ENCODE measurements at regions not wholly inside any gene's neighbourhood (a gene's known extent, or its start where the extent isn't known, plus 50 kb on each side); places are given as distances from the start of the nearest gene placed in this dataset.
"Not testable (repeated sequence)": the region's sequence is repeated elsewhere in the genome, so short reads cannot be mapped to it uniquely, and the experiment has no call there.

DNA sequence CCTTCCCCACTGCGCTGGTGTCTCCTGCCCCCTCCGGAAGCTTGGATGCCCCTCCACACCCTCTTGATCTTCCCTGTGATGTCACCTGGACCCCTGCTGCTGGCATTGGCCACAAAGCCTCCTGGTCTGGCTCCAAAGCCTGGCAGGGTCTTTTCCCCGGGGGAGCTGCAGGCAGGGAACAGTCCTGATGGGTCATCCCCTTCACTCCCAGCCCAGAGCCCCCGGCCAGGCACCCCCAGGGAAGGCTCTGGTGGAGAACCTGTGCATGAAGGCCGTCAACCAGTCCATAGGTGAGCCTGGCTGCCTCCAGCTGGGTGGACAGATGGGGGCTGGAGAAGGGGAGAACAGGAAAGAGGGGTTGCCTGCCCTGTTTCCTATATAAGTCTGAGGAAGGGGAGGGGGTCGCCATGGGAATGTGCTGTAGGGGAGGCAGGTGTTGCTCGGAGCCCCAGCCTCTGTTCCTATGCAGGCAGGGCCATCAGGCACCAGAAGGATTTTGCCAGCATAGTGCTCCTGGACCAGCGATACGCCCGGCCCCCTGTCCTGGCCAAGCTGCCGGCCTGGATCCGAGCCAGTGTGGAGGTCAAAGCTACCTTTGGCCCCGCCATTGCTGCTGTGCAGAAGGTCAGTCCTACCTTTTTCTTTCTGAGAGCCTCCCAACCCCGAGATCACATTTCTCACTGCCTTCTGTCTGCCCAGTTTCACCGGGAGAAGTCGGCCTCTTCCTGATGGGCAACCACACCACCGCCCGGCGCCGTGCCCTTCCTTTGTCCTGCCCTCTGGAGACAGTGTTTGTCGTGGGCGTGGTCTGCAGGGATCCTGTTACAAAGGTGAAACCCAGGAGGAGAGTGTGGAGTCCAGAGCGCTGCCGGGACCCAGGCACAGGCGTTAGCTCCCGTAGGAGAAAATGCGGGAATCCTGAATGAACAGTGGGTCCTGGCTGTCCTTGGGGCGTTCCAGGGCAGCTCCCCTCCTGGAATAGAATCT is 104.5 kb upstream of the PZP start:
- intact Hi-C loops (cut with micrococcal nuclease): not testable (repeated sequence)

DNA sequence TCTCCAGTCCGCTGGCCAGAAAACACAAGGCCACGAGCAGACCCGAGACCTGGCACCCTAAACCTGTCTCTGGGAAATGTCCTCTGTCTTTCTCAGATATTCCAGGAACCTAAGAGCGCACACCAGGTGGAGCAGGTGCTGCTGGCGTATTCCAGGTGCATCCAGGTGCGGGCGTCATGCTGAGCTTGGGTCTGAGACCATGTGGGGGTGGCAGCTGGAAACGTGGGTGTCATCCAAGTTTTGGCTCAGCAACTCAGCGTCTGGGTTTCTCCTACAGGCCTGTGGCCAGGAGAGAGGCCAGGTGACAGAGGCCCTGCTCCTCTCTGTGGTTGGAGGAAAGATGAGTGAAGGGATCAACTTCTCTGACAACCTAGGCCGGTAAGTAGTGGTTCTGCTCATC is 103.3 kb upstream of the PZP start:
- intact Hi-C loops (cut with micrococcal nuclease): not testable (repeated sequence)

DNA sequence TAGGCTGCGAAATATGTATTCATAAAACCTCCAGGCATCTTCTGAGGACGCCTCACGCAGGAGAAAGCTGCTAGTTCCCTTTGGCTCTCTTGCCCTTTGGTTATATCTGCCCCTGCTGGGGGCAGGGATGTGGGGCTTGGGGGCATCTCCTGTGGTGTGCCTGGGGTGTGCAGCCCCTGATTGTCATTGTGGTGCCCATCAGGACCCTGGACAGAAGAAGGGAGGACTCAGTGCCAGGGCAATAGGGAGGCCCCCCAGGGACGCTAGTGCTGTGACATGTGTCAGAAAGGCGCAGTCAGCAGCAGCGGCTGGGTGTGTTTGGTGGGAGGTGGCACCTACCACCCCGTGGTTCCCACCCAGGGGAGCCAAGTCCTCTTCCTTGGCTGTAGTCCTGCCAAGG is 102.5 kb upstream of the PZP start:
- intact Hi-C loops (cut with micrococcal nuclease): not testable (repeated sequence)

DNA sequence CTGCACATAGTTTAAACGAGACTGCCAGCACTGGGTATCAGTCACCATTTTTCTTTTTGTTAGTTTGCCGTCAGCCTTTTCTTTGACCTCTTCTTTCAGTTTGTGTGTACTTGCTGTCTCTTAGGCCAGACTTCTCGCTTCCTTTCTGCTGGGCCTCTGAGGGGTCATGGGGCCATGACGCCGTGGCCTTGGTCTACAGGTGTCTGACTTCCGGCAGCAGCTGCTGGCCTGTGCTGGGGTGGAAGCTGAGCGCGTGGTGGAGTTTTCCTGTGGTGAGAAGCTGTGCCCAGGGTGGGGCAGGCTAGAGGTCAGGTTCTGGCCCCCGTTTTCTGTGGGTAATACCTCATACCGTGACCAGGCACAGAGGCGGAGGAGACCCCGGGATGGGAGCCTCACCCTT is 101.6 kb upstream of the PZP start:
- intact Hi-C loops (cut with micrococcal nuclease): not testable (repeated sequence)

DNA sequence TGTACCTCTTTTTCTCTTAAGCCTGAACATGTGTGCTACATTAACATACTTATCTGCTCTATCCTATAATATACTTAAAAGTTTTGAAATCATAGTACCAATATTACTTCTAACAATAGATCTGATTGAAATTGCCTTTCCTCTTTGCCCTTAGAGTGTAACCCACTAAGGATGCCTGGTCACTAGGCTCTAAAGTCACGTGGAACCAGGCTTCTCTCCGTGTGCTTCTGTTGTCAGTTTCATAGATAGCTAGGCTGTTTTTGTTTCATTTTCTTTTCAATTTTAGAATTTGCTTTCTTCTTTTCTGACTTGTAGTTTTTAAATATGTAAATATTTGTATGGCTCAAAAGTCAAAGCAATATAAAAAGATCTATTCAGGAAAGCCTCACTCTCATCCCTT is 100.5 kb upstream of the PZP start:
- intact Hi-C loops (cut with micrococcal nuclease): not testable (repeated sequence)

DNA sequence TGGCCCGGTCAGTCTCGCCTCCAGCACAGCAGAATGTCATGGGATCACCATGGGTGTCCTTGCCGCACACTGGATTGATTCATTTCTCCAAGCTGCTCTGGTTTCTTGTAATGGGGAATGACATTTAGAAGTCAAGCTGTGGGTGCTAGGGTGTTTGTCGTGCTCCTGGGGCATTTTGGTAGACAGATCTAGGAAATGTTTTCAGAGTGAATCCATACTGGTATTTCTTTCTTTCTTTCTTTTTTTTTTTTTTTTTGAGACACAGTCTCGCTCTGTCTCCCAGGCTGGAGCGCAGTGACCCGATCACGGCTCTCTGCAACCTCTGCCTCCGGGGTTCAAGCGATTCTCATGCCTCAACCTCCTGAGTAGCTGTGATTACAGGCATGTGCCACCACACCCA is 100.0 kb upstream of the PZP start:
- intact Hi-C loops (cut with micrococcal nuclease): not testable (repeated sequence)

DNA sequence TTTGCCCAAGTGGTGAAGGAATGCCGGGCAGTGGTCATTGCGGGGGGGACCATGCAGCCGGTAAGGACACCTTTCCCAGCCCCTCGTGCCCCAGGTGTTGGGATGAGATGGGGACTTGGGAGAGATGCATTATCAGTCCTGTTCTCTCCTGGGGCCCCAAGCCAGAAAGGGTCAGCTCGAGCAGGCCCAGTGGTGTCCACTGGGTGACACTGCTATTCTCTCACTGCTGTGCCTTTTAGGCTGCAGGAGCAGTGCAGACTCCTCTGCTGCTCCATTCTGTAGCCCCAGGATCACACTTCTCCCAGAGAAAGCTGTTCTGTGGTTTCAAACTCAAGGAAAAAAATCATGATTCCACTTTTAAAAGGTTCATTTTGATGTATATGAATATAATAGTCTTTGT is 99.1 kb upstream of the PZP start:
- intact Hi-C loops (cut with micrococcal nuclease): not testable (repeated sequence)

DNA sequence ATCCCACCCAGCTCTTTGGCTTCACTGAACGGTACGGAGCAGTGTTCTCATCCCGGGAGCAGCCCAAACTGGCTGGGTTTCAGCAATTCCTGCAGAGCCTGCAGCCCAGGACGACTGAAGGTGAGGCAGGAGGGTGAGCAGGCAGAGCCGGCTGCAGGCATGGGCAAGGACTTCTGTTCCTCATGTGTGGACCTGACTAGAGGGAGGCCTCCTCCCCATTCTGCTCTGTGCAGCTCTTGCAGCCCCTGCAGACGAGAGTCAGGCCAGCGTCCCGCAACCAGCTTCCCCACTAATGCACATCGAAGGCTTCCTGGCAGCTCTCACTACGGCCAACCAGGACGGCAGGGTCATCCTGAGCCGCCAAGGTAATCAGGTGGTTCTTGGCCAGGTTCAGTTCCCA is 97.8 kb upstream of the PZP start:
- intact Hi-C loops (cut with micrococcal nuclease): not testable (repeated sequence)

DNA sequence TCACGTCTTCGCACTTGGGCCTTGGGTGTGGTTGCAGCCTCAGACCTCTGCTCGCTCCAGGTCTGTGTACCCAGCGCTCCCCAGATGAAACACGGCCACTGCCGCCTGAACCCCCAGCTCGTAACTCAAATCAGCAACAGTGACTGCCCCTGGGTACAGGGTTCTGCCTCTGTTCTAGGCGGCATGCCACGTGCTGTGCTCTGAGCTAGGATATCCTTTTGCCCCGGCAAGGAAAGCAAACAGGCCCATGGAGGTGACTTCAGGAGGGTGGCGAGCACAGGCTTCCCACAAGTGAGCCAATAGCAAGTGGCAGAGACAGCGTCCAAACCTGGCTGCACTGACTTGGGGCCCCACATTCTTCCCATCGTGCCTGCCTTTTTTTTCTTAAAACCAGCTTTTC is 96.3 kb upstream of the PZP start:
- intact Hi-C loops (cut with micrococcal nuclease): not testable (repeated sequence)

DNA sequence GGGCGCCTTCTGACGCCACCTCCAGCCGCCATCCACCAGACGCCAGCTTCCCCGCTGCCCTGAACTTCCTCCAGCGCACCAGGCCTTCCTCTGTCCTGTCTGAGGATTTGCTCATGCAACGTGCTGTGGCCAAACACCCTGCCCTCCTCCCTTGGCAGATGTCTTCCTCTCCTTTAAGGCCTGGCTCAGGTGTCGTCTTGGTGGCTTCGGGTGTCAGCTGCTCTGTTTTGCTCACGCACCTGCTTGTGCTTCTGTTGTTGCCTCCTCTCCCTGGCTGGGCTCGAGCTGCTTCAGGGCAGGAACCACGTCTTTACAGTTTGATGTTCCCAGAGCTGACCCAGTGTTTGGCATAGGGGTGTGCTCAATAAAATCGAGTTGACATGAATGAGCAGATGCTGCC is 87.7 kb upstream of the PZP start:
- intact Hi-C loops (cut with micrococcal nuclease): not testable (repeated sequence)

DNA sequence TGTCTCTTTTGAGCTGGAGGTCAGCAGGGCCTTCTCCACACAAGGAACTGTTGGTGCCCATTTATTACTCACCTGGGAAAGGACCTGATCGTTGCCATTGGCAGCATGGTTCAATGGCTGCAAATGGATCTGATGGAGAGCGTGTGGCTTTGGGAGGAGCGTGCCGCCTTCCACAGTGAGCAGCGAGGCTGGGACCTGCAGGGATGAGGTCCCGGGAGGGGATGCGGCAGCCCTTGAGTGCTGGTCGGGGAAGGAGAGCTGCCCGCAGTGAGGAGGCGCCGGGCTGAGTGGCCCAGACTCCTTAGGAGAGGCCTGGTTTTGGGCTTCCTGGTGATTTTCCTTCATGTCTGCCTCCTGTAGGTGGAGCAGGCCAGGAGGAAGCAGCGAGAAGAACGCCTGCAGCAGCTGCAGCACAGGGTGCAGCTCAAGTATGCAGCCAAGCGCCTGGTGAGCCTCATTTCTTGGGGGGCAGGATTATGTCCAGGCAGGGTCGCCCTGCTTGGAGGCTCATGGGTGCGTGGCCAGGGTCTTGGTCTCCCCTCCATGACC is 86.0 kb upstream of the PZP start:
- intact Hi-C loops (cut with micrococcal nuclease): not testable (repeated sequence)

DNA sequence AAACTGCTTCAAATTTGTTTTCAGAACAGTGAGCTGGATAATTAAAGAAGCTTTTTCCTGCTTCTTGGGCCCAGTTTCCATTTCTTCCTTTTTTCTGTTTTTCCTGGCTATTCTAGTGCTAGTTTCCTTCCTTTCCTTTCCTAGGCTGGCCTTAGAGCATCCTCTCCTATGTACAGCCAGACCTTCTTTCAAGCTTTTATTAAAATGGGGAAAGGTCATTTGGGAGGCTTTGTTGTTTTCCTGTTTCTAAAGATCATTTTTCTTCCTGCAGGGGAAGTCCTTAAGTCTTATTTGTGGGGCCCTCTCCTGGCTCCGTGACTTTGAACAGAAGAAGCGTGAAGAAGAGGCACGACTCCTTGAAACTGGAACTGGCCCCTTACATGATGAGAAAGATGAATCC is 85.2 kb upstream of the PZP start:
- intact Hi-C loops (cut with micrococcal nuclease): not testable (repeated sequence)

DNA sequence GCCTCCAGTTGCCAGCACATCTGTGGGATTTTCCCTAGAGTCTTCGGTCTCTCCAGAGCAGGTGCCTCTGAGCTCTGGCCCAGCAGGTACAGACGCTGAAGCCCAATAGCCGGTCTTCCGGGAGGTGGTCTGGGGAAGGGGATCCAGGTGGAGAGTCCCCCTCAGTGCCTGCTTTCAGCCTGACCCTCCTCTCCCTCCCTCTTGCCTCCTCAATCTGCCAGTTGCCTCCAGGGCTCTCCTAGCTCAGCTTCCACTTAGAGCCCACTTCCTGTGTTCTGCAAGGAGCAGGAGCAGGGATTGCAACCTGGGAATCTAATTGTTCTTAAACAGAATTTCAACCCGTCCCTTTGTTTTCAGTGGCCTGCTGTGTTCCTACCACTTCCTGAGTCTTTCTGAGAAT is 81.8 kb upstream of the PZP start:
- intact Hi-C loops (cut with micrococcal nuclease): not testable (repeated sequence)

DNA sequence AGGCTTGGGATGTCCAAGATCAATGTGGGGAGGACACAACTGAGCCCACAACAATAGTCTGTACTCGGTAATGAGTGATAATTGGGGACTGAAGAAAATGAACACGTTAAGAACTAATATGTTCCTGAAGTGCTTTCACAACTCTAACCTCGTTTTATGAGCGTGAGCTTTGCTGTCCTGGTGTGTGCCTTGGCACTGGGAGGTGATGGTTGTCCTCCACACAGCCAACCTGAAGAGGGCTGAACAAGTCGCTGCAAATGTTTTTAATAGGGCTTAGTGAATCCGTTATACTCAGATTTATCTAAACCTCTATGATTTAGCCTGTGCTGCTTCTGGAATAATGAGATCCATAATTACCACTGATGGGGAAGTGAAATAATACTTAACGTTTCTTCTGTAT is 76.5 kb upstream of the PZP start:
- intact Hi-C loops (cut with micrococcal nuclease): not testable (repeated sequence)

DNA sequence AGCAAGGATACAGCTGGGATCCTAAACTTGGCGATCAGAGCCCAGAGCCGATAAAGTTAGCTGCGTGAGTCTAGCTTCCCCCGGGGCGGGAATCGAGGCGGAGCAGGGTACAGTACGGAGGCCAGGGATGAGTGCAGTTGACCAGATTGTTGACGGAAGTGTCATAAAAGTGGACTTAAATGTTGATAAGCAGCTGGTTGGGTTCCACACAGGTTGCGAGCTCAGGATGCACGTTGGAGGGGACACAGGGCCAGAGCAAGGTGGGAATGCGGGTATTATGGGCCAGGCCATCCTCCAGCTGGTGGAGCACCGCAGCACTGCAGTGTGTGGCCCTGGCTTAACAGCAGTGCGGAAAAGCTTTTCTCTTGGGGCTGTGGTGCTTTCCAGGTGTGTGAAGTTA is 76.0 kb upstream of the PZP start:
- intact Hi-C loops (cut with micrococcal nuclease): not testable (repeated sequence)

DNA sequence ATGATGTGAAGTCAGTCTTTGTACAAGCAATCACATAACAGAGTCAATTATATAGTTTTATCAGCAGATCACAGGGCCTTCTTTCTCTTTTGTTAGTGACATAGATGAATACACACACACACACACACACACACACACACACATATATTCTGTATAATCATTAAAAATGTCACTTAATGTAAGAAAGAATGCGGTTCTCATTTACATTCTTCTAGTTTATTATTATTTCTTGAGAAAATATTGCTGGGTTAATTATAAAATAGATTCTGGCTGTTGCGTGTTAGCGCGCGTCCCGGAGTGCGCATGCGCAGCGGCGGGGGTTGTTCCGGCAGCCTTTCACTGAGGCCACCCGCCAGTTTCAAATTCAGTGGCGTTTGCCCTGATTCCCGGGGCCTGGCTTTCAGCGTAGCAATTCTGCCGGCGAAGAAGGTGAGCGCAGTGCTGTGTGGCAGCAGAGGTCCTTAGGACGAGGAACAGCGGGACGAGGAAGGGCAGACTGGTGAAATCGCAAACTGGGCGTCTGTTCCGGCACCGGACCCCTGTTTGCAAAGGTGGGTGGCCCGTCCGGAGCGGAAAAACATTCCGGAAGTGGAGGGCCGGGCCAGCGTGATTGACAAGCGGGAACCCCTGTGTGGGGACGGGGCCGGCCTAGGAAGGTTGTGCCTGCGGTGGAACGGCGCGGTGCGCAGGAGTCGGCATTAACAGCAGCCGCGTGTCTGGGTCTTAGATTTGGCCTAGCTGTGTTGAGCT is 75.3 kb upstream of the PZP start:
- intact Hi-C loops (cut with micrococcal nuclease): not testable (repeated sequence)

DNA sequence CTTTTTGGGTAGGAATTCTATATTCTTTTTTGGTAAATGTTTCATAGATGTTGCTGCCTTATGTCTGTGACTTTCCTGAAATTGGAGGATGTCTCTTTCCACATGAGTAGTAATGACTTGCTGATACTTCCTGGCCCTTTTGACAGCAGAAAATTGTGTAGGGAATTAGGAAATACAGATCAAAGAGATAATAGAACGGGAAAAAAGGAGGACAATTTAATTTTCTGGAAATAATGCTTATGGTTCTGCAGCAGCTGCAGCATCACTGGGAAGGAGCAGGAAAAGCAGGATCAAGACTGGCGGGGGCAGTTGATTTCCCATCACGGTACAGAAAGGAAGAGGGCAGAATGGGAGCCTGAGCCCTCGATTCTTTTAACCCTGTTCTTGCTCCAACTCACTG is 68.8 kb upstream of the PZP start:
- intact Hi-C loops (cut with micrococcal nuclease): no loop called here

DNA sequence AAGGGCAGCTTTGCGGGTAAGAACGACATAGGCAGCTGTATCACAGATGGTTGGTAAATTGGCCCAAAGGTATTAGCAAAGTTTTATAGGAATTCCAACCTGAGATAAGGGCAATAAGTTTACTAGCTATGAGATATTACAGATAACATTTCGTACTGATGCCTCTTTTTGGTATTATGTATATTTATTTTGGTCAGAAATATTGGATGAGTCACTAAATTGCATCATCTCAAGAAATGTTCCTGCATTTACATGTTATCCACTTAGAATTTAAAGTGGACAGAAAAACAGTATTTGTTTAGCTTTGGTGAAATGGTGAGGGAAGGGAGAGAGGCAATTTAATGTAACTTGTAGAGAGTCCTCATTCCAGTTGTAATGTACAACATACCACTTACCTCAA is 65.1 kb upstream of the PZP start:
- intact Hi-C loops (cut with micrococcal nuclease): no loop called here

DNA sequence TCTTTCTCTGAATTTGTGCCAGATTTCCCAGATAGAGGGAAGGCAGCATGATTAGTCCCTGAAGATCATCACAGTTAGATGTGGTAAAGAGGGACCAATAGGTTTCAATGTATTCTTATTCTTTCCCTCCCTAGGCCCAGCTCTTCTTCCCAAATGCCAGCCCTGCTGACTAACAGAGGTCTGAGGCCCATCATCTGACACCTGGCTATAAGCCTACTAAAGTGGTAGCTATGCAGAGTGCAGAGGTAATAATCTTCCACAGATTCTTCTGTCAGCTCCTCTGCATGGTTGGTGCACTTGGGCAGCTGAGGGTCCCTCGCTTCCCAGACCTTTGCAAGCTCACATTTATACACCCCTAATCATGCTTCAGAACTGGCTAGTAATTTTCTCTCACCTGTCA is 63.7 kb upstream of the PZP start:
- intact Hi-C loops (cut with micrococcal nuclease): no loop called here

DNA sequence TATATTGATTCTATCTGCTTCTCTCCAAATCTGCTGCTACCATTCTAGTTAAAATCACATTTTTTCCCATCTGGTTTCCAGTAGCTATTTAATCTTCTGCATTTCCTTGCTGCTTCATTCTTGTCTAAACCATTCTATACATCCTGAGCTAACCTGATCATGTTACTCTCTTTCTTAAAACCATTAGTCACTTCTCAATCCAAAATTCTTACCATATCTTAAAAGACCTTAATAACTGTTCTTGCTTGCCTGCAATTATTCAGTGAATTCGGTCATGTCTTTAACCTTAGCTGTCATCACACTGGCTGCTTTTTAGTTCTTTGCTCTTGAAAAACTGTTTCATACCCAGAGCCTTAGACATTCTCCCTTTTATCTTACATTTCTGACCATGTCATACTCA is 56.4 kb upstream of the PZP start:
- intact Hi-C loops (cut with micrococcal nuclease): no loop called here

DNA sequence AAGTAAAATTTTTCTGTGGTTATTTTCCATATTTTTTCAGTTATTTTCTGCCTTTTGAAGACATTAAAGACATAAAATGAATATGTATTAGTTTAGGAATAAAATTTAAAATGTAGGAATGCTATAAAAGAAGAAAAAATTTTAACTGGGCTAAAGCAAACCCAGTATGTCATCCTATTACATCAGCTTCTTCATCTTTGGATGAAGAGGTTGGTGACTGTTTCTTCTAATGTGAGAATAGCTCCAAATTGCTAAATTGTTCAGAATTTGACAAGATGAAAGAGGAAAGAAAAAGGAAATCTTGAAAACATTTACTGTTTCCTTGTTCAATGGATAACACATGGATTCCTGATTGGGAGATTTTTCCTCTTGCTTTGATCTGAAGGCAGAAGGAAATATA is 52.7 kb upstream of the PZP start:
- intact Hi-C loops (cut with micrococcal nuclease): no loop called here

DNA sequence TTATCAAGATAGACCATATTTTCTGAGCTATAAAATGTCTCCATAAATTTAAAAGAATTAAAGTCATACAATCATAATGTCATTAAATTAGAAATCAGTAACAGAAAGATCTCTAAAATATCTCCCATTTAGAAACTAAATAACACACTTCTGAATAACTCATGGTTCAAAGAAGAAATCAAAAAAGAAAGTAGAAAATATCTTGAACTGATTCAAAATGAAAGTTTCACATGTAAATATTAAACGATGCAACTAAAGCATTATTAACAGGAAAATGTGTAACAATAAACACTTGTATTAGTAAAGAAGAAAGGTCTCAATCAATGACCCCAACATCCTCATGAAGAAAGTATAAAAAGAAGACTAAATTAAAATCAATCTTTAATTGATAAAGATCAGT is 50.5 kb upstream of the PZP start:
- intact Hi-C loops (cut with micrococcal nuclease): no loop called here

Measured in T-helper 2 cell treated with Interferon-gamma antibody and Interleukin-4, amounts not matched to agents 100 ng/mL and 5 ng/mL, for 36 hours (primary cell).